ENCODE measurements at regions not wholly inside any gene's neighbourhood (a gene's known extent, or its start where the extent isn't known, plus 50 kb on each side); places are given as distances from the start of the nearest gene placed in this dataset.

DNA sequence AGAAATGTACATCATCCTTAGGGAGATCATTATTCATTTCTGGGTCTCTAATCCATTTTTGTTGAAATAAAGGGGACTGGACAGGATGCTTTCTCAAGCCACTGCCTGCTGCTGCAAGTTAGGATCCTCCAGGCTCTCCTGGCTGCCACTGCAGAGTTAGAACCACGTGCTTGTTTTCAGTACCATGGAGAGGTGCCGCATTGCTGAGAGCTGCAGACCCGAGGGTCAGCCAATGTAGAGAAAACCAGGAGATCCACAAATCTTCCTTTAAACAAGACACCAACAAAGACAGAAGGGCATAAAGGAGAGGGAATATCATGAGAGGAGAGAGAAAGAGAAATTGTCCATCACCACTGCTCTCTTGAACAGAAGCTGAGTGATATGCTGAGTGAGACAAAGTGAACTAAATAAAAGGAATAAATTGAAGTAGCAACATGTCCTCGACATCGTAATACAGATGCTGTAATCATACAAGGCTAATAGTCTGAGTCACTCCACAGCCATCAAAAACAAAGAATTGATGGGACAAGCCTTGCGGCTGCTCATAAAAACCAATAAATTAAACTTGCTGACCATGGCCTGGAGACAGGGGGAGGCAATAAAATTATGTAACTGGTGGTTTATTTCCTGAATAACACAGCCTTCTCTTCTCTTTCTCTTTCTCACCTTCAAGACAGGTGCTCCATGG is 255.7 kb downstream of the OMA1 start:
- no peak for TF ChIP-seq EZH2 (IDR thresholded peaks at IDR 0.05; ENCODE audit: low read depth)
- TF ChIP-seq, protein P1, sequence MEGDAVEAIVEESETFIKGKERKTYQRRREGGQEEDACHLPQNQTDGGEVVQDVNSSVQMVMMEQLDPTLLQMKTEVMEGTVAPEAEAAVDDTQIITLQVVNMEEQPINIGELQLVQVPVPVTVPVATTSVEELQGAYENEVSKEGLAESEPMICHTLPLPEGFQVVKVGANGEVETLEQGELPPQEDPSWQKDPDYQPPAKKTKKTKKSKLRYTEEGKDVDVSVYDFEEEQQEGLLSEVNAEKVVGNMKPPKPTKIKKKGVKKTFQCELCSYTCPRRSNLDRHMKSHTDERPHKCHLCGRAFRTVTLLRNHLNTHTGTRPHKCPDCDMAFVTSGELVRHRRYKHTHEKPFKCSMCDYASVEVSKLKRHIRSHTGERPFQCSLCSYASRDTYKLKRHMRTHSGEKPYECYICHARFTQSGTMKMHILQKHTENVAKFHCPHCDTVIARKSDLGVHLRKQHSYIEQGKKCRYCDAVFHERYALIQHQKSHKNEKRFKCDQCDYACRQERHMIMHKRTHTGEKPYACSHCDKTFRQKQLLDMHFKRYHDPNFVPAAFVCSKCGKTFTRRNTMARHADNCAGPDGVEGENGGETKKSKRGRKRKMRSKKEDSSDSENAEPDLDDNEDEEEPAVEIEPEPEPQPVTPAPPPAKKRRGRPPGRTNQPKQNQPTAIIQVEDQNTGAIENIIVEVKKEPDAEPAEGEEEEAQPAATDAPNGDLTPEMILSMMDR (conservative IDR thresholded peaks at IDR 0.05): no peak
- Histone ChIP-seq H4K20me1 (ENCODE audit: insufficient read depth) (no peaks in the 10 kb centered on the region), H2AFZ (no peak overlapping the region), H3K9me3 (ENCODE audit: insufficient read depth, low read depth) (no peaks in the 10 kb centered on the region), H3K79me2 (ENCODE audit: low read depth) (no peaks in the 10 kb centered on the region), H3K36me3 (ENCODE audit: low read depth) (no peaks in the 10 kb centered on the region), H3K27me3 (ENCODE audit: insufficient read depth, low read depth) (no peaks in the 10 kb centered on the region), H3K27ac (no peak overlapping the region), H3K4me3 (no peak overlapping the region), H3K9me2 (ENCODE audit: insufficient read depth) (no peaks in the 10 kb centered on the region; the same call in 1 of the 2 replicates), H3K4me1 (replicated peaks; ENCODE audit: insufficient read depth) (no peaks in the 10 kb centered on the region), H3F3A (ENCODE audit: insufficient read depth, low read depth) (no peaks in the 10 kb centered on the region), H3K4me2 (no peak overlapping the region)
- POLR2A ChIA-PET (ENCODE audit: unreplicated experiment): no interaction called here
- no TSS peak for BruUV-seq (replicated peaks)
- DNase-seq: peak; percentile 19 to 47
- CTCF ChIA-PET: no interaction called here
- intact Hi-C loops (cut with micrococcal nuclease; ENCODE audit: unreplicated experiment): no loop called here

DNA sequence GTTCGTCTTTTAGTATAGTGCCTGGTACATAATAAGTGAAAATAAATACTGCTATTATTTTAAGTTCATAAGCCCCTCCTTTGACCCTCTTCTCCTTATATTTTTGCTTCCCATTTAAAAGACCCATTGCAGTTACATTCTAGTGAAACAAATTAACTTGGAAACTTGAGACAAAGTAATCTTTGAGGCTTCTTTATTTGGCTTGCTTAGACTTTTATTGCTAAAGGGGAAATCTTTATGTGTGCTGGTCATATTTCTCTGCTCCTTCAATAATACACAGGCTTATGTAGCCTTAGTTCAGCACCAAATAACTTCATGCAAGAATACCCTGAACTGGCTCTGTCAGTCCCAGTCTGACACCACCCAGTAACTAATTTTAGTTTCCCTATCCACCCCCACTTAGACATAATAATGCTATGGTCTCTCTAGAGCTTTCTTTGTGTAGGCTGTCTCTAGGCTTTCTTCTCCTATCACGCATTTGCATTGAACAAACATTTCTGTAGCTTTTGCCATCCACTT is 257.8 kb downstream of the OMA1 start:
- no peak for DNase-seq
- no peak overlapping the region for H2AFZ ChIP-seq
- ChIA-PET POLR2A (ENCODE audit: unreplicated experiment) (no interaction called here), CTCF (no interaction called here)
- intact Hi-C loops (cut with micrococcal nuclease; ENCODE audit: unreplicated experiment): no loop called here
- no peak overlapping the region for H3K4me3 ChIP-seq
- no TSS peak for BruUV-seq (replicated peaks)
- H3K27ac ChIP-seq: no peak overlapping the region
- no peaks in the 10 kb centered on the region for H4K20me1 ChIP-seq (ENCODE audit: insufficient read depth)
- no peaks in the 10 kb centered on the region for H3K4me1 ChIP-seq (replicated peaks; ENCODE audit: insufficient read depth)
- H3F3A ChIP-seq (ENCODE audit: insufficient read depth, low read depth): no peaks in the 10 kb centered on the region
- H3K9me3 ChIP-seq (ENCODE audit: insufficient read depth, low read depth): no peaks in the 10 kb centered on the region
- H3K79me2 ChIP-seq (ENCODE audit: low read depth): no peaks in the 10 kb centered on the region
- H3K27me3 ChIP-seq (ENCODE audit: insufficient read depth, low read depth): no peaks in the 10 kb centered on the region
- H3K4me2 ChIP-seq: no peak overlapping the region
- TF ChIP-seq, protein P1 (conservative IDR thresholded peaks at IDR 0.05): no peak
- no peak for TF ChIP-seq EZH2 (IDR thresholded peaks at IDR 0.05; ENCODE audit: low read depth)
- H3K9me2 ChIP-seq (ENCODE audit: insufficient read depth): no peaks in the 10 kb centered on the region
- H3K36me3 ChIP-seq (ENCODE audit: low read depth): no peaks in the 10 kb centered on the region

DNA sequence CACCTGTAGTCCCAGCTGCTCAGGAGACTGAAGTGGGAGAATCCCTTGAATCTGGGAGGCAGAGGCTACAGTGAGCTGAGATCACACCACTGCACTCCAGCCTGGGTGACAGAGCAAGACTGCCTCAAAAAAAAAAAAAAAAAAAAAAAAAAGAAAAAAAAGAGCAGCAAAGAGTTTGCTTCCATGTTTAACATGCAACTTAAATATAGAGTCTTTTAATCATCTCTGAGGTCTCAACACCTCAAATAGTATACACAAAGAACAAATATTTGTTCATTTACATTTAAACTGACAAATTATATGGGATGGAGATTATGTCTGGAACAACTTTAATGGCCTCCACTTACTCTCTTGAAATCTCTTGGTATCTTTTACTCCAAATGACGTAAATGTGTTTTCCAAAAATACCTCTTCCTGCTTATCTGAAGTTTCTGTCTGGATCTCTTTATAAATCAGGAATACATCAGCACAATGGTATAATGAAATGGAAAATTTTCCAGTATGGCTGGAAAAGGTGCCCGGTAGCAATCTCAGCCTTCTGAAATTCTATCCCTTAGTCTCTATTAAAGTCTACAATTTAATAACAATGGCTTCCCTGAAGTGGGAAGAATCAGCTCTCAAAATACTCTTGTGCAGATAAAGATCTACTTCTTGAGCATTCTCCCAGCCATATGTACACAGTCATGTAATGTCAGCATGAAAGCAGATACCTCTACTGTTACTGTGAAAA is 258.5 kb downstream of the OMA1 start:
- Histone ChIP-seq H3K9me3 (ENCODE audit: insufficient read depth, low read depth) (no peaks in the 10 kb centered on the region), H3K4me3 (no peak overlapping the region), H3K4me2 (no peak overlapping the region), H3K27ac (no peak overlapping the region), H3K27me3 (ENCODE audit: insufficient read depth, low read depth) (no peaks in the 10 kb centered on the region), H2AFZ (no peak overlapping the region), H4K20me1 (ENCODE audit: insufficient read depth) (no peaks in the 10 kb centered on the region), H3K36me3 (ENCODE audit: low read depth) (no peaks in the 10 kb centered on the region), H3F3A (ENCODE audit: insufficient read depth, low read depth) (no peaks in the 10 kb centered on the region), H3K4me1 (replicated peaks; ENCODE audit: insufficient read depth) (no peaks in the 10 kb centered on the region), H3K79me2 (ENCODE audit: low read depth) (no peaks in the 10 kb centered on the region), H3K9me2 (ENCODE audit: insufficient read depth) (no peaks in the 10 kb centered on the region)
- TF ChIP-seq, protein P1 (conservative IDR thresholded peaks at IDR 0.05): no peak
- TF ChIP-seq EZH2 (IDR thresholded peaks at IDR 0.05; ENCODE audit: low read depth): no peak
- BruUV-seq (replicated peaks): no TSS peak
- intact Hi-C loops (cut with micrococcal nuclease; ENCODE audit: unreplicated experiment): no loop called here
- ChIA-PET POLR2A (ENCODE audit: unreplicated experiment) (no interaction called here), CTCF (interaction anchor here (0.6 kb wide), 1 partner anchor 258 kb away, joined by 4 read pairs; the partner anchor contains the start of gene OMA1)
- no peak for DNase-seq

All from PC-9 (cell line).